Caco-2 (cell line): ENCODE measurements at regions not wholly inside any gene's neighbourhood (a gene's known extent, or its start where the extent isn't known, plus 50 kb on each side); places are given as distances from the start of the nearest gene placed in this dataset.

ENCODE experiments used
- BruUV-seq: library from RNA; stranded (reverse); fragments of 400-500 nt; replicated peaks from 2 replicates; lab custom pipeline; 2021; lab: Mats Ljungman, UMichigan
- CTCF ChIA-PET: fragments of 300-600 bp; sonication (Branson Sonifier 250); formaldehyde crosslinking; loops from one replicate; lab custom pipeline; 2022; ENCODE audit warnings: antibody characterized with exemption; lab: Charles Lee
- POLR2A ChIA-PET: fragments of 300-600 bp; sonication (Branson Sonifier 250); formaldehyde crosslinking; loops from one replicate; lab custom pipeline; 2022; ENCODE audit warnings: antibody characterized with exemption; lab: Charles Lee
- DNase-seq, 2 experiments: peaks; one replicate each; pipeline versions ENCODE4 v3.0.0 to v3.0.0-alpha.2; 2020 to 2022
- H3K27me3 ChIP-seq: replicated peaks from 2 replicates; pipeline ENCODE4 v1.6.0; 2011; ENCODE audit warnings: low read length; ENCODE audit not compliant: control insufficient read depth, insufficient read depth
- H3K36me3 ChIP-seq: 2 replicates; pipeline ENCODE4 v1.5.1; 2011; ENCODE audit warnings: low read length; ENCODE audit not compliant: control insufficient read depth, insufficient read depth
- H3K4me1 ChIP-seq: fragments of 250-450 bp; sonication (Bioruptor Pico); 2 replicates; pipeline ENCODE4 v1.5.1; 2020; ENCODE audit warnings: mild to moderate bottlenecking
- H3K4me3 ChIP-seq: 2 replicates; pipeline ENCODE4 v1.5.1; 2011; ENCODE audit warnings: low read depth, mild to moderate bottlenecking, control low read depth, low read length
- H3K9me3 ChIP-seq: fragments of 250-450 bp; sonication (Bioruptor Pico); 2 replicates; pipeline ENCODE4 v1.5.1; 2020; ENCODE audit warnings: mild to moderate bottlenecking, moderate library complexity
- H3K27ac Mint-ChIP-seq: one replicate; pipeline ENCODE4 v1.8.0; 2022; ENCODE audit warnings: mixed read lengths; ENCODE audit not compliant: unreplicated experiment
- H3K27me3 Mint-ChIP-seq: one replicate; pipeline ENCODE4 v1.8.0; 2022; ENCODE audit warnings: mixed read lengths; ENCODE audit not compliant: insufficient read depth, unreplicated experiment
- H3K36me3 Mint-ChIP-seq: one replicate; pipeline ENCODE4 v1.8.0; 2022; ENCODE audit warnings: mild to moderate bottlenecking, mixed read lengths; ENCODE audit not compliant: insufficient read depth, unreplicated experiment
- H3K4me1 Mint-ChIP-seq: one replicate; pipeline ENCODE4 v1.8.0; 2022; ENCODE audit warnings: low read depth, mixed read lengths; ENCODE audit not compliant: unreplicated experiment
- H3K4me3 Mint-ChIP-seq: one replicate; pipeline ENCODE4 v1.8.0; 2022; ENCODE audit warnings: mild to moderate bottlenecking, moderate library complexity, mixed read lengths; ENCODE audit not compliant: unreplicated experiment
- H3K9me3 Mint-ChIP-seq: one replicate; pipeline ENCODE4 v1.8.0; 2022; ENCODE audit warnings: mixed read lengths; ENCODE audit not compliant: unreplicated experiment
- CTCF ChIP-seq, 2 experiments: fragments of 200-600 bp in 1 of 2; IDR thresholded peaks; 1 replicate in 1 of 2; 2 replicates in 1 of 2; pipeline versions ENCODE4 v1.5.1 to v1.8.0; 2011 to 2022; ENCODE audit warnings: antibody characterized with exemption in 1 of 2, control low read depth in 1 of 2, inconsistent platforms in 1 of 2, low read depth in 1 of 2, low read length in 1 of 2, mild to moderate bottlenecking in 1 of 2, moderate library complexity in 1 of 2; ENCODE audit not compliant: insufficient read depth in 1 of 2, severe bottlenecking in 1 of 2, unreplicated experiment in 1 of 2
- intact Hi-C: fragments of 100-400 bp; cut with micrococcal nuclease; formaldehyde crosslinking; loops from one replicate; pipeline ENCODE4 v1.10.0; 2022; ENCODE audit not compliant: unreplicated experiment

DNA sequence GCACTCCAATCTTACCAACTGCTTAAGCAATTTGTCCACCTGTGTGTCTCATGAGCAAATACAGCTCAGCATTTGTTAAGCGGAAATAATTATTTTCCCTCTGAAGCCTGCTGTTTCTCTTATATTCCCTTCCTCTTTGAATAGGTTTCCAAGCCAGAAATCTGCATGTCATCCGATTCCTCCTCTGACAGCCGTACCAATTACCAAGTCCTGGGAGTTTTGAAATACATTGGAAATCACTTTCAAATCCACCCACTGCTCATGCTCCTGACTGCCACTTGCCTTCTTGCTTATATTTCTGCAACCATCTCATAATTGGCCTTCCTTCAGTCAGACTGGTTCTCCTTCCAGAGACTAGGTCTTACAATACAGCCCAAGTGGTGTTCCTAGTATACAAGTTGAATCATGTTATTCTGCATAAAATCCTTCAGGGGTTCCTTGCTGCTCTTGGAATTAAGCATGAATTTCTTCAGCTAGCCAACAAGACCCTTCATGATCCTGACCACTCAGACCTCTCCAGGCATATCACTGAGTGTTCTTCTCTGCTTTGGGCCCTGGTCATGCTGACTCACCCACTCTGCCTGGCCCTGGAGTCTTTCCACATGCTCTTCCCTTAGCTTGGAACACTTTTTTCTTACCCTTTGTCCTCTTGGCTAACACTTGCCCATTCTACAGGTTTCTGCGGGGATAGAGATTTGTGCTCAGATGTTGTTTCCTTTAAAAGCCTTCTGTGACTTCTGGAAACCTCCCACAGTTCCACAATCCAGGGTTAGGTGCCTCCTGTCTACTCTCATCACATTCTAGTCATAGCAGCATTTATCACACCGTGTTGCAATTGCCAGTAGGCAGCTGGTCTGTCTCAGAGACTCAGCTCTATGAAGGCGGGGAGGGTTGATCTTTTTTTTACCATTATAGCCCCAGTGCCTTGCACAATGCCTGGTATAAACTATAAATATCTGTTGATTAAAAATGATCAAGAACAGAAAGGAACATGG lies 157.6 kb downstream of the ARL6IP6 start:
- no peak for TF ChIP-seq CTCF (IDR thresholded peaks at IDR 0.05; ENCODE audit: insufficient read depth in 1 of 2, low read depth in 1 of 2, low read length in 1 of 2, severe bottlenecking in 1 of 2, unreplicated experiment in 1 of 2)
- H3K9me3 ChIP-seq: no peaks in the 10 kb centered on the region; the same call in 1 of the 2 replicates
- H3K4me1 Mint-ChIP-seq: no peaks in the 10 kb centered on the region
- BruUV-seq: no TSS peak
- H3K36me3 ChIP-seq: no peaks in the 10 kb centered on the region
- CTCF ChIA-PET: no interaction called here
- no peak overlapping the region for H3K4me3 Mint-ChIP-seq
- H3K27me3 ChIP-seq: no peaks in the 10 kb centered on the region
- intact Hi-C loops: no loop called here
- H3K27ac Mint-ChIP-seq: no peak overlapping the region
- H3K4me1 ChIP-seq: no peaks in the 10 kb centered on the region
- DNase-seq: no peak
- H3K36me3 Mint-ChIP-seq: no peaks in the 10 kb centered on the region
- H3K9me3 Mint-ChIP-seq: no peaks in the 10 kb centered on the region
- H3K27me3 Mint-ChIP-seq: peaks cover 11% of the 10 kb centered on the region
- POLR2A ChIA-PET: no interaction called here
- no peak overlapping the region for H3K4me3 ChIP-seq

DNA sequence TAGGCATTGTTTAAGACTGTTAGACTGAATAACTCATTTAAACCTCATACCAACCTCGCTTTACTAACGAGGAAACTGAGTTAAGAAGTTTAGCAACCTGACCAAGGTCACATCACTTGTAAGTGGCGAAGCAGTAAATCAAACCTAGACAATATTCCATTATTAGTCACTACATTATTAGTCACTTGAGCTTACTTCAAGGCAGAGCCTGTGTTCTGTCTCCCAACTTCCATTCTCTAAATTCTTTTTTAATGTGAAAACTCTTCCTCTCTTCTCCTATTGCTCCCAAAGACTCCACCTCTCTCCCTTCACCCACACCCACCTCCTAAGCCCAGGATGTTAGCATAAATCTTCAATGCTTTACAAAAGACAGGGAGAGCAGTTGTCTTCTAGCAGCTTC lies 156.5 kb downstream of the ARL6IP6 start:
- no peaks in the 10 kb centered on the region for H3K27me3 ChIP-seq
- ChIA-PET CTCF (no interaction called here), POLR2A (no interaction called here)
- no peaks in the 10 kb centered on the region for H3K9me3 ChIP-seq
- no peaks in the 10 kb centered on the region for H3K4me1 ChIP-seq
- H3K4me1 Mint-ChIP-seq: no peaks in the 10 kb centered on the region
- TF ChIP-seq CTCF (IDR thresholded peaks at IDR 0.05; ENCODE audit: insufficient read depth in 1 of 2, low read depth in 1 of 2, low read length in 1 of 2, severe bottlenecking in 1 of 2, unreplicated experiment in 1 of 2): no peak
- no peaks in the 10 kb centered on the region for H3K36me3 Mint-ChIP-seq
- H3K27ac Mint-ChIP-seq: no peak overlapping the region
- no peaks in the 10 kb centered on the region for H3K36me3 ChIP-seq
- intact Hi-C loops: no loop called here
- H3K4me3 Mint-ChIP-seq: no peak overlapping the region
- peaks cover 11% of the 10 kb centered on the region for H3K27me3 Mint-ChIP-seq
- no peak for DNase-seq
- no peaks in the 10 kb centered on the region for H3K9me3 Mint-ChIP-seq
- H3K4me3 ChIP-seq: no peak overlapping the region
- no TSS peak for BruUV-seq

DNA sequence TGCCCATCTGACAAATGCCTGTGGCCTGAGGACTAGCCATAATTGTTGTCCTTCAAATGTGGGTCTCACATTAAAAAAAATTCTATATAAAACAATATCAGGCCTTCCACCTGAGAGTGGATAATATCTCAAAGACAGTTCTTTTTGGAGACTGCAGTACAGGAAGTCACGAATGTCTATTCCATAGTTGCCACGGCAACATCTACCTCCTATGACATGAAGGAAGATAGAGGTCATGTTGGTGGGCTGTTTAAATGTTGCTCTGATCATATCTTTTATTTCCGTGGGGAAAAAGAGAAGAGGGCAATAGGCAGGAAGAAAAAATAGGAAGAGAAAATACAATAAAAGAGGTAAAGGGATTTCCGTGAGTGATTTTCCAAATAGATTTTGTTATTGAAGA lies 151.8 kb downstream of the ARL6IP6 start:
- Mint-ChIP-seq H3K9me3 (no peaks in the 10 kb centered on the region), H3K27ac (no peak overlapping the region)
- BruUV-seq: no TSS peak

More for the DNA sequence above, 151.8 kb downstream of the ARL6IP6 start:
- no peaks in the 10 kb centered on the region for H3K27me3 Mint-ChIP-seq
- H3K4me1 Mint-ChIP-seq: no peaks in the 10 kb centered on the region
- no peaks in the 10 kb centered on the region for H3K36me3 Mint-ChIP-seq
- no peak for DNase-seq
- no peak for TF ChIP-seq CTCF (IDR thresholded peaks at IDR 0.05; ENCODE audit: insufficient read depth in 1 of 2, low read depth in 1 of 2, low read length in 1 of 2, severe bottlenecking in 1 of 2, unreplicated experiment in 1 of 2)
- no peaks in the 10 kb centered on the region for H3K4me1 ChIP-seq
- no peaks in the 10 kb centered on the region for H3K36me3 ChIP-seq
- no peak overlapping the region for H3K4me3 ChIP-seq
- intact Hi-C loops: no loop called here
- H3K4me3 Mint-ChIP-seq: no peak overlapping the region
- ChIA-PET POLR2A (no interaction called here), CTCF (no interaction called here)
- H3K9me3 ChIP-seq: no peaks in the 10 kb centered on the region
- no peaks in the 10 kb centered on the region for H3K27me3 ChIP-seq
